K562 (cell line): ENCODE measurements at regions not wholly inside any gene's neighbourhood (a gene's known extent, or its start where the extent isn't known, plus 50 kb on each side); places are given as distances from the start of the nearest gene placed in this dataset.

ENCODE experiments used
- BRD9 ChIP-seq: fragments of 450-650 bp; IDR thresholded peaks from 2 replicates; pipeline ENCODE4 v1.6.1; 2018; ENCODE audit warnings: low read depth; ENCODE audit not compliant: partially characterized antibody
- FOXJ2 ChIP-seq: fragments of 200-800 bp; sonication (Bioruptor generic); IDR thresholded peaks from 2 replicates; pipeline ENCODE4 v1.6.1; 2016; ENCODE audit warnings: missing genetic modification characterization, missing compliant biosample characterization
- KLF6 ChIP-seq: fragments of 250-450 bp; sonication (Bioruptor Pico); IDR thresholded peaks from 2 replicates; pipeline ENCODE4 v1.4.0; 2020; ENCODE audit warnings: mild to moderate bottlenecking, moderate library complexity, borderline replicate concordance
- POLR2B ChIP-seq: fragments of 450-650 bp; IDR thresholded peaks from 2 replicates; pipeline ENCODE4 v1.6.1; 2018; ENCODE audit warnings: low read depth; ENCODE audit not compliant: partially characterized antibody
- RREB1 ChIP-seq: fragments of 250-450 bp; sonication (Bioruptor Pico); IDR thresholded peaks from 2 replicates; pipeline ENCODE4 v1.4.0; 2020
- SMARCA4 ChIP-seq: fragments of 450-650 bp; IDR thresholded peaks from 2 replicates; pipeline ENCODE4 v1.6.1; 2016
- ZNF586 ChIP-seq: fragments of 450-650 bp; formaldehyde crosslinking; conservative IDR thresholded peaks from 2 replicates; pipeline ENCODE4 v1.4.0; 2020; ENCODE audit warnings: mild to moderate bottlenecking, moderate library complexity
- ZSCAN32 ChIP-seq: fragments of 450-650 bp; formaldehyde crosslinking; IDR thresholded peaks from 2 replicates; pipeline ENCODE4 v1.4.0; 2020; ENCODE audit warnings: mild to moderate bottlenecking, moderate library complexity

- 0 out of 2 replicates have a peak, but pooled peaks have one; percentile 33 for TF ChIP-seq FOXJ2
- TF ChIP-seq SMARCA4, result peak; percentile 67; the same call in 1 of the 2 replicates
- TF ChIP-seq POLR2B, result peak; percentile 57
- 0 out of 2 replicates have a peak, but pooled peaks have one; percentile 46 for TF ChIP-seq RREB1 (CRISPR knock-in tag)
- peak; percentile 96 for TF ChIP-seq ZNF586 (CRISPR knock-in tag)
- peak; percentile 81 for TF ChIP-seq BRD9
- TF ChIP-seq KLF6 (CRISPR knock-in tag), result peak; percentile 85; the same call in 1 of the 2 replicates
- peak; percentile 90 for TF ChIP-seq ZSCAN32
- TF ChIP-seq, all 486 proteins: peak for 48; not testable (repeated sequence) for 438
These were observed 135.7 kb upstream of the VOPP1 start (continued) for GRCh38 chr7:55708028-55708427.
